Superior temporal gyrus (tissue), 1 donor: ENCODE measurements at regions not wholly inside any gene's neighbourhood (a gene's known extent, or its start where the extent isn't known, plus 50 kb on each side); places are given as distances from the start of the nearest gene placed in this dataset.

Source experiments
- DNase-seq: peaks from one replicate; pipeline ENCODE4 v3.0.0-alpha.2; 2016; ENCODE audit errors: extremely low spot score

DNA sequence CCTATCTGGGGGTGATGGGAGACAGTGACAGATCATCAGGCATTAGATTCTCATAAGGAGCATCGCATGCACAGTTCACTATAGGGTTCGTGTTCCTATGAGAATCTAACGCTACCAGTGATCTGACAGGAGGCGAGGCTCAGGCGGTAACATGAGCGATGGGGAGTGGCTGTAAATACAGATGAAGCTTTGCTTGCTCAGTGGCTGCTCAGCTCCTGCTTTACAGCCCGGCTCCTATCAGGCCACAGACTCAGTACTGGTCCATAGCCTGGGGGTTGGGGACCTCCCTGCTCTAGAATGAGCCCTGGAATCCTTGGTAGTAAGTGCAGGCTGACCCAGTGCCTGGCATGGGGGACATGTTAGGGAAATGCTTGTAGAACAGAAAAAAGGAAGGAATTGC, 426.0 kb downstream of the TYW1 start:
- no peak for DNase-seq

DNA sequence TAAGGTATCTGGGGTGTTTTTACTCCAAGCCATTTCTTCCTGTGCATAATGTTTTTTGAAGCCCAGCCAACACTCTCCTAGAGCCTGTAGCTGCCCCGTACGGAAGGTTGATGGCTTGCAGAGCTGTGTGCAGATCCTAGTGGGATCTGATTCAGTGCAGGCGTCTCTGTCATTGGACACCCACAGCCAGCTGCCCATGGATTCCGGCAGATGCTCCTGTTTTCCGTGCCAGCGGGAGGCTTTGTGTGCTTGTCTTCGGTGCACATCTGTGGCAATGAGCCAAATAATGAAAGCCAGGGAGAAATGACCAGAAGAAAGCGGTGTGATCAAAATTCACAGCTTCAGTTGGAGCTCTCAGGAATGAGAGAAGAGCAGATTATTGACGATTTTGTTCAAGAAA, 426.4 kb downstream of the TYW1 start:
- DNase-seq, result no peak

DNA sequence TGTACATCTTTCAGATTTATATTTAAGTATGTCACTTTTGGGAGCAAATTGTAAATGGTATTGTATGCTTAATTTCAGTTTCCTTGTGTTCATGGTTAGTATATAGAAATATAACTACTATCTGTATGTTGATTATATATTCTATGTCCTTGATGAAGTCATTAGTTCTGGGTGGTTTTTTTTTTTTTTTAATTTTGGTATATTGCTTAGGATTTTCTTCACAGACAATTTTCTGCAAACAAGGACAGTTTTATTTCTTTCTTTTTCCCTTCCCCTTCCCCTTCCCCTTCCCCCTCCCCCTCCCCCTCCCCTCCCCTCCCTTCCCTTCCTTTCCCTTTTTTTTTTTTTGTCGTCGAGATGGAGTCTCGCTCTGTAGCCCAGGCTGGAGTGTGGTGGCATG, 430.0 kb downstream of the TYW1 start:
- DNase-seq, result no peak

DNA sequence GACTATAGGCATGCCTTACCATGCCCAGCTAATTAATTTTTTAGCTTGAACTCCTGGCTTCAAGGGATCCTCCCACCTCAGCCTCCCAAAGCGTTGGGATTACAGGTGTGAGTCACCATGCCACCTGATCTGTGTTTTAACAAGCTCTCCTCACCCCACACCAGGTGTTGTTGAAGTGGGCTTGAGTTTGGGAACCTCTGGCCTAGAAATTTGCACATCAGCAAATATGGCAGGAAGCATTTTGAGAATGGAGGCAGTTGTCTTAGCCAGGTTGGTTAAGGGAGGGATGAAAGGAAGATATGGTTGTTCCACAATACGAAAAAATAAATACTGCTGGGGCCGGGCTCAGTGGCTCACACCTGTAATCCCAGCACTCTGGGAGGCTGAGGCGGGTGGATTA, 433.1 kb downstream of the TYW1 start:
- no peak for DNase-seq

DNA sequence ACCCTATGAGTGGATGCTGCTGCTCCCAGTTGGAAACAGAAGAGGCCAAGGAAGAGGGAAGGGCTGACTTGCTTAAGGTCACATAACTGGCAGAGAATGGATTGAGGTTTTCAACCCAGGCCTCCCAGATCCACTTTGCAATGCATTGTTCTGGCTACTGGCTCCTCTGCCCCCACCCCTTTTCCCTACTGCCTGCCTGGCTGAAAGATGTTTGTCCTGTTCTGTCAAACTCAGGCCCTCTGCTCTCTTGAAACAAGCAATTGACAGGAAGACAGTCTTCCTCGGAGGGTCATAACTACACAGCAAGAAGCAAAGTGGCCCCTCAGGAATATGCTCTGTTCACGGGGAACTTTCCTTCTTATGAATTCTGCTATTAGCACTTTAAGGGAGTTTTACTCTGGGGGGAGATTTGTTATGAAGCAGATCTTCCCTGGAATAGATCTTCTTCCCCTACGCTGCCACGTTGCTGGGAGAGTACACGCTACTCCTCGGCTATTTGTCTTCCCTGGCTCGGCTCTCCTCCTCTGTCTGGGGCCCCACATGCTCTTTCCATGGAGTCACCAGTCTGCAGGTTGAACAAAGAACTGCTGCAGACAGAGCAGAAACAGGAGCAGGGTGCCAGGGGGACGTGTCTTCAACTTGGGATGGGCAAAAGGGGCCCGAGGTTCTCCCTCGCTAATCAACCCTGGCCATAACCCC, 436.1 kb downstream of the TYW1 start:
- DNase-seq, result no peak

DNA sequence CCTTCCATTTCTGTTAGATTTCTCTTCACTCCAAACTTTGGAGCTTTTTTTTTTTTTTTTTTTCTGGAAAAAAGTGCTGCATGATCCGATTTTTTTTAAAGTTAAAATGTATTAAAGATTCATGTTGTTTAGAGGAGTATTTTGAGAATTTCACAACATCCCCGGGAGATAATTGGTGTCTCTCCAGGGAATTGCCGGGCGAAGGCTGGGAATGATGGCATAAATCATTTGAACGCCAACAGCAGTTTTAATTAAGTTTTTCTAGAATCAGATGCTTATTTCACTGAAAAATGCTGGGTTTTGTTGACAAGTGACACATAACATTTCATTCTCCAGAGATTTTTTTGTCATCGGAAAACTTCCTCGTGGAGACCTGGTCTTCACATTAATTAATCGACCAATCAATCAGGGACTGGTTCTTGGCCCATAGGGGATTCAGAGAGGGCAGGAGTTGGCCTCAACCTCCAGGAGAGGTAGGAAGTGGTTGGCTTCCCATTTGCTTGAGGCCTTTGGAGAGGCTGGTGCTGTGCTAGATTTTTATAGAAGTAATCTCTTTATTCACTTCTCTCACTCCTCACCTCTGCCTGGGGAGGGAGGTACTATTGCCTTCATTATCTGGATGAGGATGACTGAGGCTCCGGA, 439.4 kb downstream of the TYW1 start:
- no peak for DNase-seq

DNA sequence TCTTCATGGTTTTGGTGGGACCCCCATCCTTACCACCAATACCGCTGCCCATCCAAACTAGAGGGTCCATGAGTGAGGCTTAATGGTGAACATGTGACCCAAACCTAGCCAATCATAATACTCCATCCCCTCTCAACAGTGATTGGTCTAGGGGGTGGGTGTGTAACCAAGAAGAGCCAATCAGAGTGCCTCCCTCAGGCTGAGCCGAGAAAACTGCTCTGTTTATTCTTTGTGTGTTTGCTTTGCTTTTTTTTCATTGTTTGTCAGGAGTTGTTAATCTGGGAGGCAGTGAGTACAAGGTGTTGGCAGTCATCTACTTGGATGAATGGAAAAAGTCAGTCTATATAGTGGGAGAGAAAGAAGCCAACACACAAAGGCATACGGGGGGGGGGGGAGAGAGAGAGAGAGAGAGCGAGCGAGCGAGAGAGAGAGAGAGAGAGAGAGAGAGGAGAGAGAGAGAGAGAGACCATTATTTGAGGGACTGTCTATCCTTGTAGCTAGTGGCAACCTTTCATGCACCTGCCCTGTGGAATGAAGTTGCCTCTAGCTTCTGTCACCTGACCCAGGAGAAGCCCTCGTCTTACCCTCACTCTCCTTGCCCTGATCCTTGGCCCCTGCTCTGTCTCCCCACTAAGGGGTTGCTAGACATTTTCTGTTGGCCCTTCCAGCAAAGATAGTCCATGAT, 441.7 kb downstream of the TYW1 start:
- DNase-seq, result no peak

DNA sequence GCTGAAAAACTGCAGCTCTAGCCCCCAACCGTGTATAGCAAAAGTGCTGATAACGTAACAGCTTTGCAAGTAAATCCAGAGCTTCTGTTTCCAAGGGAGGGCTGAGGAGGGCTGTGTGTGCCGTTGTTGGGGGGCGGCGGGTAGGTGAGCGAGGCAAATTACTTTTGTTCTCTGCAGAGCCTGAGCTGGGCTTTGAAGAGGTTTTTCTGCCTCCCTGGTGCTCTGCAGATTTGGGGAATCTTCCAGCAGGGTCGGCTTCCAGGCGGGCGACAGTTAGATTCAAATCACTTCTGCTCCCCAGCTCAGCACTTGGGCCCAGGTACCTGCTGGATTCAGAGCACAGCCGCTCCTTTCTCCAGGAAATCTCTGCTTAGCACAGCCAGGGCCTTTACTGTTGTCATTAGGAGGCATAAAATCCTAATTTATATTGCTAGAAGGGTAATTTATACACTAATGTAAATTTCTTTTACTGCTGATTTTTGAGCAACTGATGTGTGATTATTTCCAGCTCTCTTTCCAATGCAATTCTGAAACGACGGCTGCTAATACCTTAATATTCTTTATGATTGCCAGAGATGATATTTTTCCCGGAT, 442.4 kb downstream of the TYW1 start:
- DNase-seq, result no peak

DNA sequence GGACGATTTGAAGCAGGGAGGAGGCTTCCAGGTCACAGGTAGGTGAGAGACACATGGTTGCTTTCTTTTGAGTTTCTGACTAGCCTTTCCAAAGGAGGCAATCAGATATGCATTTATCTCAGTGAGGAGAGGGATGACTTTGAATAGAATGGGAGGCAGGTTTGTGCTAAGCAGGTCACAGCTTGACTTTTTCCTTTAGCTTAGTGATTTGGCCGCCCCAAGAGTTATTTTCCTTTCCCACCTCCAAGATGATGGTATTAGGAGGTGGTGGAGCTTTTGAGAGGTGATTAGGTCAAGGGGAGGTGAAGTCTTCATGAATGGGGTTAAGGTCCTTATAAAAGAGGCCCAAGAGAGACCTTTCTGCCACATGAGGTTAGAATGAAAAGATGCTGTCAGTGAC, 443.7 kb downstream of the TYW1 start:
- no peak for DNase-seq

DNA sequence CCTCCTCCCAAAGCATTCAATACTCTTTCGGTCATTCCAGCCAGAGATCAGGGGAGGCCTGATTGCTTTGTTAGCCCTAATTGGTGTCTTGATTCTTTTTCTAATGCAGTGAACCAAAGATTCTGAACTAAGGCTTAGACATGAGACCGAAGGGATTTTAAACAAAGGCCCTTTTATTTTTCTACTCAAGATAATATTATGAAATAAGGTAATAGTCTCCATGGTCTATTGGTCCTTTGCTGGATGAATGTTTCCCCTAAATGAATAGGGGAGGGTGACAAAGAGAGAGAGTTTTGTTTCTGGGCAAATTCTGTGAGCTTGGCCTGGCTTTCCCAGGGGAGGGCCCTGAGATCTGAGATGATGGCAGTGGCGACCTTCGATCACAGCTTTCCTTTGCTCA, 449.1 kb downstream of the TYW1 start:
- DNase-seq, result no peak

DNA sequence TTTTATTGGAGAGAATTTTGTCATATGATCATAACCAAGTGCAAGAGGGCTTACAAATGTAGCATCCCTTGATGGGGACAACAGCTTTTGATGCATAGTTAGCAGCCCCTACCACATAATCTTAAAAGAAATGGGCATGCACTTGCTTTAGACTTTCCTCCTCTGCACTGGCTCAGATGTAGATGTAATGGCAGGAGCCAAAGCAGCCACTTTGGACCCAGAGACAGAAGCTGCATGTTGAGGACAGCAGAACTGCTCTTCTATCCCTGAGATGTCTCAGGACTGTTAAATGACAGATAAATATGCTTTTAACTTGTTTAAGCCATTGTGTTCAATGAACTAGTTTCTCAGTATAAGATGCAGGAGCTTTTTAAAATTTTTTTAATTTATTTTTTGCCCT, 450.7 kb downstream of the TYW1 start:
- DNase-seq, result no peak

DNA sequence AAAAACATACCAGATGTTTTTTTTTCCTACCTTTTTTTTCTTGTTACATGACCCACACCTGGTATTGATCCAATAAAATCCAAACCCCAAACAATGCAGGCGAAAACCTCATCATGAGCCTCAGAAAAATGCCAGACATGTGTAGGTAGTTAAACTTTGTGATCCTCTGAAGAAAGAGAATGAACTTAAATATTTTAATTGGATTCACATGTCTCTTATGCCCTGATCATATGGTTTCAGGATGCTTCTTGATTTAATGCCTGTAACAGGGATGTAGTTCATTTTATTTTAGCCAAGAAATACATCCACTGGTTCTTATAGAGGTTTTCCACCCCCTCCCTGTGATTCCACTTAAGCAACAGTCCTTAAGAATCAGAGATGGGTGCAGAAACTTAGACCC, 451.6 kb downstream of the TYW1 start:
- DNase-seq, result no peak

DNA sequence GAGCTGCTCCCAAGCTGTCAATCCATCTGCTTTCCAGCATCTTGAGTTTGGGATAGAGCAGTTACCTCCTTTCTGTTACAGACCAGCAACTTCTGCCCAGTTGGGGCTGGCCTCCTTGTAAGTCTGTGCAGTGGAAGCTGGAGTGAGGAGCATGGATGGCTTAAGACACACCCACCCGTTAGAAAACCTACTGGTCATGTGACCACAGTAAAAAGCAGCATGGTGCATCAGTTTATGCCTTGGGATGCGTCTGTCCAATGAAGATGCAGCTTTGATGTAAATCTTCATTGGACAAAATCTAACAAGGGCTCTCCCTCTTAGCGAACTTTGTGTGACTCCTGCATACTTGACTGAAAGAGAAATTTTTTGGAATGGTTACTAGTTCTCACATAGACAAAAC, 453.5 kb downstream of the TYW1 start:
- DNase-seq, result no peak

DNA sequence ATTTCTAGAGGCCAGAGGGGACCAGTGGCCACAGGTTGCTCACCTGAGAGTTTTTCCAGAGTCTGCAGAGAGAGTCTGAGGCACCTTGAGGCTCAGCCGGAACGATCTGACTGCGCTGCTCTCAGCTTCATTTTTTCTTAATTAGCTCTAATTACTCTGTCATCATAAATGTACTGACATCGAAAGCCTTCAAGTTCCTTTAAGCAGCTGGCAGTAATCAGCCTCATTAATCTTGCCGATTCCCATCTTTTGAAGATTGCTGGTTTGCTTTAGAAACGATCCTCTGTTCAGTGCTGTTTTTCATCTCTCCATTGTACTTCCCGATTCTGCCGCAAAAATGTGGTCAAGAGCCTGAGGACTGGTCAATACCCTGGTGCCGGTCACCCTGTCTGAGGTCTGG, 454.7 kb downstream of the TYW1 start:
- DNase-seq, result no peak

DNA sequence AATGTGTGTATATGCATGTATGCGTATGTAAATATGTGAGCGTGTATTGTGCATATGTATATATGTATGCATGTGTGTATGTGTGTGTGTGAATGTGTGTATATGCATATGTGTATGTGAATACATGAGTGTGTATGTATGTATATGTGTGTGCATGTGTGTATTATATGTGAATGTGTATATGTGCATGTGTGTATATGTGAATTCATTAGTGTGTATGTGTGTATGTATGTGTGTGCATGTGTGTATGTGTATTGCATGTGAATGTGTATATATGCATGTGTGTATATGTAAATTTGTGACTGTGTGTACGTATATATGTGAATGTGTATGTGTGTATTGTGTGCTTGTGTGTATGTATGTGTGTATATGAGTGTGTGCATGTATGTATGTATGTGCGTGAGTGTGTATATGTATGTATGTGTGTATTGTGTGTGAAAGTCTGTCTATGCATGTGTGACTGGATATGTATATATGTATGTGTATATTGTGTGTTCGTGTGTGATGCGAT, 455.9 kb downstream of the TYW1 start:
- no peak for DNase-seq

DNA sequence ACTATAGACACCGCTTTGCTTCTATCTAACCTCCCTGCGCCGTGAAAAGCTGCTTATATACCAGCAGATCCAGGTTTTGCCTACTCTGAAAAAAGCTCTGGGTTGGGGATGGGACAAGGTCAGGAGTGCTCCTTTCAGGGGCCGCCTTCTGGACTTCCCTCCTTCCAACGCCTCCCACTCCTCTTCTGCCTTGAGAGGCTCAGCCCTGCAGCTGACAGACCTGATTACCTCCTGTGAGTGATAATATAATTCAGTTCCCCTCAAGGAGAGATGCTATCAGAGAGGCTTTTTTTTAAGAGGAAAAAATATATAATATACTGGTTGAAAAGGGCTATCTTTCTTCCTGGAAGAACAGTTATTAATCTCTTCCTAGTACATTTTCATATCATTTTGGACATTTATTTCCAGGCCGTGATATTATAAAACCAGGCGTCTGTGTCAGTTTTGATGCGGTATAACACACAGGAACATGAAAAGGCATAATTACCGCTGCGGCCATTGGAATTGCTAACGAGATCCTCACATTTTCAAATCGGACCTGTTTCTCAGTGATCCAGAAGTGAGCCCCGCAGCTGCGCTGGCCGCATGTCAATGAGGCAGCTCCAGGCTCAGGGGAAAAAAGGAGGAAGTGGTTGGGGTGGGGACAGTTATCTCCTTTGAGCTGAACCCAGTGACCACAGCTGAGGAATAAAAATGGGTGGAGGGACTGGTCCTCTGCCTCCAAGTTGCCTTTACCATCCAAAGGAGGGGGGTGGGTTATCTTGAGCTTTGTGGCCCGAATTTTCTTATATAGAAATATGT, 457.1 kb downstream of the TYW1 start:
- DNase-seq, result no peak

DNA sequence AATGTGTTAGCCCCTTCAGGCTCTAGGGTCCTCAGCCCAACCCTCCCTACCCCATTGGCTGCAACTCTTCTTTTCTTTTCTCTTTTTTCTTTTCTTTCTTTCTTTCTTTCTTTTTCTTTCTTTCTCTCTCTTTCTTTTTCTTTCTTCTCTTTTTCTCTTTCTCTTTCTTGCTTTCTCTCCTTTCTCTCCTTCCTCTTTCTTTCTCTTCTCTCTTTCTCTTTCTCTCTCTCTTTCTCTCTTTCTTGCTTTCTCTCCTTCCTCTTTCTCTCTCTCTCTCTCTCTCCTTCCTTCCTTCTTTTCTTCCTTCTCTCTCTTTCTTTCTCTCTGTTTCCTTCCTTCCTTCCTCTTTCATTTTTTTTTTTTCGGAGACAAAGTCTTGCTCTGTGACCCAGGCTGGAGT, 458.9 kb downstream of the TYW1 start:
- no peak for DNase-seq

DNA sequence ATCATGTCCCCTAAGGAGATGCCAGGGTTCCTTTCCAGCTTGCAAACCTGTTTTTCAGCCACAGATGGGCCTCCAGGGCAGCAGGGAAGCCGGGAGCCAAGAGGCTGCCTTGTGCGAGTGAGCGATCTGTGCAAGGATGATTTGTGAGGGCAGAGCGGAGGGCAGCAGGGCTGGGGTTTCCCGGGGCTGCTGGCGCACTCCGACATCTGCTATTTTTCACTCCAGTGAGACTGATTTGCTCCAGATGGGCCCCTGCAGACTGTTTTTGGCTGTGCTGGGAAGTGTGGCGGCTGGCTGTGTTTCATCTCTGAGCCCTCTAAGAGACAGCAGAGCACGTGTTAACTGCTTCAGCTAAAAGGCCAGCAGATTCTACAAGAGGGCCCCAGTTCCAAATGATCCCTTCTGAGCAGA, 466.2 kb downstream of the TYW1 start:
- DNase-seq, result no peak

DNA sequence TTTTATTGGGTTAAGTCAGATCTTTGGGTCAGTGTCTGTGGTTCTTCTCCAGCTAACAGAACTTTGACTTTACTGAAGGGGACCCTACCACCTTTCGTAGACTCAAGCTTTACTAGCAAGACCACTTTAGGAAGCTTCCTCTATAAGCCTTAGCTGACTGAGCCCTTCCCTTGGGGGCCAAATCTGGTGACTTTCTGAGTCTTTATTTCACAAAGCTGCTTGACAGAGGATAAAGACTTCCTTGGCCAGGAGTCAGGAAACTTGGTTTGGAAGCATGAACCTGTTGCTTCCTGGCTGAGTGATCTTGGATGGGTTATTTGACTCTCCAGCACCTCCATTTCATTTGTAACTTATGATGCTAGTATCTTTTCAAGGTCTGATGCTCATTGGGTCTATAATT, 466.7 kb downstream of the TYW1 start:
- DNase-seq, result no peak

DNA sequence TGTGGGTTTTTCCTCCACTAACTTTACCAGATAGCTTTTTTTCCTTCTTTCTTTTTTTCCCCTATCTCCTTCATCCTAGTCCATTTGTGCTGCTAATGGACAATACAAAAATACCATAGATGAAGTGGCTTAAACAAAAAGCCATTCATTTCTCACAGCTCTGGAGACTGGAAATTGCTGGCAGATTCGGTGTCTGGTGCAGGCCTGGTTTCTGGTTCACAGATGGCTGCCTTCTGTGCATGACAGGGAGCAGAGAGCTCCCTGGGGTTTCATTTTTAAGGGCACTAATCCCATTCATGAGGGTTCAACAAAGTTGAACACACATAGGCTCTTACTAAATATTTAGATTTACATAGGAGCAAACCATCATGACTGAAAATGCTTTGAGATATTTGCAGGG, 467.4 kb downstream of the TYW1 start:
- DNase-seq, result peak; percentile 26

DNA sequence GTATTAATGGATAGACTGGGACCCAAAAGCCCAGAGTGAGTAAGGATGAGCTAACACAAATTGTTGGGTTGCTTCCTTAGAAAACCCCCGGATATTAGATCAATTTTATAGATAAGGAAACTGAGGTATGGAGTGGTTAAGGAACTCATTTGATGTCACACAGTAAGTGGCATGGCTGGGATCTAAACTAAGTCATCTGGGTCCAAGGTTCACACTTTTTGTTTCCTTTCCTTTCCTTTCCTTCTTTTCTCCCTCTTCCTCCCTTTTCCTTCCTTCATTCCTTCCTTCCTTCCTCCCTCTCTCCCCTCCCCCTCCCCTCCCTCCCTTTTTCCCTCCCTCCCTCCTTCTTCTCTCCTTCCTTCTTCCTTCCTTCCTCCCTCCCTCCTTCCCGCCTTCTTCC, 469.5 kb downstream of the TYW1 start:
- no peak for DNase-seq

DNA sequence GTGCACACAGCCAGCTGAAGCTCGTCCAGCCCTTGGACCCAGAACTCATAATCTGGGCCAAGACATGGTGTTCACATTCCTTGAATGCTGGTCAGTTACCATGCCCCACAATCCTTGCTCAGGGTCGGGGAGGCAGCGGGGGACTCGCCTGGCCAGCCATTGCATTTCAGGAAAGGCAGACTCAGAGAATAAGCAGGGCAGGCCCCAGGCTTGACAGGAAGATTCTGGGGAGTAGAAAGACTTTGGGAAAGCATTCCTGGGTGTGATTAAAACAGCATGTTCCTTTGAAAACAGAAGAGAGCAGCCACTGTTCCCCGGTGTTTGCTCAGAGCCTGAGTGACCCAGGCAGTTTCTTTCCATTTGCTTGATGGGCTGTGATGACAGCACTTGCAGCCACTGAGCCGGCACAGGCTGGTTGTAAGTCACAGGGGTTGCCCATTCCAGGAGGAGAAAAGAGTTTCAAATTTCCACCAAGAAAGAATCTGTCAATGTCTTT, 473.7 kb downstream of the TYW1 start:
- DNase-seq, result peak; percentile 18
